SH-SY5Y (cell line): ENCODE measurements at regions not wholly inside any gene's neighbourhood (a gene's known extent, or its start where the extent isn't known, plus 50 kb on each side); places are given as distances from the start of the nearest gene placed in this dataset.

Experiments
- GATA2 ChIP-seq: IDR thresholded peaks from 2 replicates; pipeline ENCODE4 v1.6.1; 2011; ENCODE audit warnings: mild to moderate bottlenecking, low read depth, low read length
- GATA3 ChIP-seq: IDR thresholded peaks from 2 replicates; pipeline ENCODE4 v1.6.1; 2011; ENCODE audit warnings: low read depth, mild to moderate bottlenecking, low read length, moderate library complexity

DNA sequence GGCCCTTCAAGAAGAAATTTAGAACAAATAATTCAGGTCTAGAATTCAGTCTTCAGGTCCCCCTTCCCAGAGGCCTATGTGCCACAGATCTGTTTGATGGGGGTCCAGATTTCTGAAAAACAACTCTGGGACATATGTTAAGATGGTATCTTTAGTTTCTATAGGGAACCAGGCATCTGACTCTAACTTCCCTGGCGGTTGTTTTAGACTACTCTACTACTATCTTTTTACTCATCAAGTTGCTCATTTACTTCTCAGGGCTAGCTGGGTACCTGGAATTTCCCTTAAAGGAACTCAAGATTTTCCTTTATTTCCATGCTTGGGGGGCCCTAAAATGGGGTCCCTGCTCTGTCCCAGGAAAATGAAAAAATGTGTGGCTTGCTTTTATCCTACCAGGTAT is 114.7 kb upstream of the RAB6C start:
- TF ChIP-seq GATA3: no peak
- TF ChIP-seq GATA2: no peak
